Stomach (tissue), 8 donors: ENCODE measurements at regions not wholly inside any gene's neighbourhood (a gene's known extent, or its start where the extent isn't known, plus 50 kb on each side); places are given as distances from the start of the nearest gene placed in this dataset.

Source experiments
- DNase-seq, 2 donors: peaks; one replicate each; pipeline versions ENCODE4 v3.0.0 to v3.0.0-alpha.2; 2013 to 2019
- H3K27ac ChIP-seq, 5 donors: fragments of 200-600 bp in 4 of 5; sonication (generic) in 4 of 5; one replicate each; pipeline ENCODE4 v1.5.1; 2013 to 2019; ENCODE audit warnings: mild to moderate bottlenecking in 1 of 5, moderate library complexity in 1 of 5
- H3K27me3 ChIP-seq, 3 donors: fragments of 200-600 bp; sonication (generic); one replicate each; pipeline ENCODE4 v1.5.1; 2017 to 2019; ENCODE audit warnings: mixed run types in 1 of 3
- H3K36me3 ChIP-seq, 4 donors: fragments of 200-600 bp; sonication (generic); 1 replicate in 3 of 4; 2 replicates in 1 of 4; pipeline ENCODE4 v1.5.1; 2016 to 2019
- H3K4me1 ChIP-seq, 4 donors: fragments of 200-600 bp; sonication (generic); one replicate each; pipeline ENCODE4 v1.5.1; 2016 to 2019
- H3K4me3 ChIP-seq, 4 donors: fragments of 200-600 bp; sonication (generic) in 3 of 4; one replicate each; pipeline ENCODE4 v1.5.1; 2016 to 2019; ENCODE audit warnings: mild to moderate bottlenecking in 1 of 4
- H3K9me3 ChIP-seq, 4 donors: fragments of 200-600 bp; sonication (generic); one replicate each; pipeline ENCODE4 v1.5.1; 2016 to 2019
- EP300 ChIP-seq: sonication (generic); formaldehyde crosslinking; IDR thresholded peaks from one replicate; pipeline ENCODE4 v1.6.1; 2017; ENCODE audit warnings: antibody characterized with exemption
- POLR2A ChIP-seq, 4 donors: fragments of 450-650 bp; IDR thresholded peaks; one replicate each; pipeline ENCODE4 v1.6.1; 2016; ENCODE audit warnings: antibody characterized with exemption in 4 of 4, control low read depth in 2 of 4, mild to moderate bottlenecking in 1 of 4, moderate library complexity in 1 of 4
- POLR2AphosphoS5 ChIP-seq, 3 donors: sonication (generic); formaldehyde crosslinking; IDR thresholded peaks; one replicate each; pipeline ENCODE4 v1.6.1; 2016; ENCODE audit warnings: antibody characterized with exemption in 3 of 3
- WGBS, 5 donors: extraction: QIAGEN DNeasy Blood & Tissue Kit in 3 of 5; methylation state at CpG; one replicate each; pipeline versions ENCODE4 v1.1.5 to v1.1.7; 2013 to 2018; 5-methylcytosine and 5-hydroxymethylcytosine counted together
- intact Hi-C: fragments of 100-400 bp; cut with DNase I; formaldehyde crosslinking; loops from one replicate; pipeline ENCODE4 v1.15.1; 2023; ENCODE audit warnings: low total_unique reads
- TF ChIP-seq, protein P1 (sequence below), 7 experiments: fragments of 450-650 bp in 4 of 7; fragments of 200-600 bp in 3 of 7; sonication (generic) in 3 of 7; IDR thresholded peaks; one replicate each; pipeline ENCODE4 v1.5.1; 2016 to 2019; ENCODE audit warnings: antibody characterized with exemption in 7 of 7, control low read depth in 2 of 7, mild to moderate bottlenecking in 1 of 7
- donor health status: healthy with polysubstance abuse.
- donor health status: Bipolar disorder and iron deficiency.
- donor health status: healthy.

DNA sequence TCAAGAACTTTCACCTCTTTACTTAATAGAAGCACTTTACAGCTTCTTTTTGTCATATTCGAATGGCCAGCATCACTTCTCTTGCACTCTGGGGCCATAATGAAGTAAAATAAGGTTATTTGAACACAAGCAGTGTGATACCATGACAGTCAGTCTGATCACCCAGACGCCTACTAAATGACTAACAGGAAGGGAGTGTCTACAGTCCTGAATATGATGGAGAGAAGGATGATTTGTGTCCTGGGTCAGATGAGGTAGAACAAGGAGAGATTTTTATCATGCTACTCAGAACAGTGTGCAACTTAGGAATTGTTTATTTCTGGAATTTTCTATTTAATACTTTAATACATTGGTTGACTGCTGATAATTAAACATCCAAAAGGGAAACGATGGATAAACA, 284.2 kb upstream of the F9 start:
- H3K27ac ChIP-seq: no peak overlapping the region
- H3K36me3 ChIP-seq: no peaks in the 10 kb centered on the region
- no peaks in the 10 kb centered on the region for H3K27me3 ChIP-seq
- WGBS, 5 donors: 52 to 75% (median 65%) methylated on average over 3 of the region's 3 CpGs
- intact Hi-C loops: no loop called here
- no peak overlapping the region for H3K4me3 ChIP-seq
- TF ChIP-seq EP300 (no peak), POLR2AphosphoS5 (IDR thresholded peaks at IDR 0.05) (no peak), POLR2A (IDR thresholded peaks at IDR 0.05) (no peak)
- TF ChIP-seq, protein P1, sequence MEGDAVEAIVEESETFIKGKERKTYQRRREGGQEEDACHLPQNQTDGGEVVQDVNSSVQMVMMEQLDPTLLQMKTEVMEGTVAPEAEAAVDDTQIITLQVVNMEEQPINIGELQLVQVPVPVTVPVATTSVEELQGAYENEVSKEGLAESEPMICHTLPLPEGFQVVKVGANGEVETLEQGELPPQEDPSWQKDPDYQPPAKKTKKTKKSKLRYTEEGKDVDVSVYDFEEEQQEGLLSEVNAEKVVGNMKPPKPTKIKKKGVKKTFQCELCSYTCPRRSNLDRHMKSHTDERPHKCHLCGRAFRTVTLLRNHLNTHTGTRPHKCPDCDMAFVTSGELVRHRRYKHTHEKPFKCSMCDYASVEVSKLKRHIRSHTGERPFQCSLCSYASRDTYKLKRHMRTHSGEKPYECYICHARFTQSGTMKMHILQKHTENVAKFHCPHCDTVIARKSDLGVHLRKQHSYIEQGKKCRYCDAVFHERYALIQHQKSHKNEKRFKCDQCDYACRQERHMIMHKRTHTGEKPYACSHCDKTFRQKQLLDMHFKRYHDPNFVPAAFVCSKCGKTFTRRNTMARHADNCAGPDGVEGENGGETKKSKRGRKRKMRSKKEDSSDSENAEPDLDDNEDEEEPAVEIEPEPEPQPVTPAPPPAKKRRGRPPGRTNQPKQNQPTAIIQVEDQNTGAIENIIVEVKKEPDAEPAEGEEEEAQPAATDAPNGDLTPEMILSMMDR (IDR thresholded peaks at IDR 0.05): no peak
- peaks cover 0 to 7% (median 0%) of the 10 kb centered on the region in 4 donors for H3K9me3 ChIP-seq
- H3K4me1 ChIP-seq: no peaks in the 10 kb centered on the region
- no peak for DNase-seq

DNA sequence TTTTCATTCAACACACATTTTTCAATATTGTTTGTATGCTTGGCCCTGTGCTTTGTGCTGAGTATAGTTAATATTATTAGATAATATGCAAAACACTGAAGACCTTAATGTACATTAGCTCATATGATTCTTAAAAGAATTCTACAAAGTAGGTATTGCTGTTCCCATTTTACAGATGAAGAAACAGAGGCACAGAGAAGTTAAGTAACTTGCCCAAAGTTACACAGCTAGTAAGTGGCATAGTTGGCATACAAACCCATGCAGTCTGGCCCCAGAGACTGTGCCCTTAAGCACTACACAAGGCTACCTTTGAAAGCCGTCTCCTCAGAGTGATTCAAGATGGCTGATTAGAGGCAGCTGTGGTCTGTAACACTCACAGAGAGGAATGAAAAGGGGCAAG, 293.4 kb upstream of the F9 start:
- intact Hi-C loops: no loop called here
- WGBS, 5 donors: 69 to 100% (median 89%) methylated on average over 1 of the region's 1 CpG
- Histone ChIP-seq H3K36me3 (no peaks in the 10 kb centered on the region), H3K27me3 (no peaks in the 10 kb centered on the region), H3K9me3 (peaks cover 0 to 8% (median 3%) of the 10 kb centered on the region in 4 donors), H3K4me1 (no peaks in the 10 kb centered on the region), H3K4me3 (no peak overlapping the region), H3K27ac (no peak overlapping the region)
- DNase-seq: no peak
- no peak for TF ChIP-seq POLR2A (IDR thresholded peaks at IDR 0.05)
- TF ChIP-seq, protein P1 (IDR thresholded peaks at IDR 0.05): no peak
- no peak for TF ChIP-seq EP300
- no peak for TF ChIP-seq POLR2AphosphoS5 (IDR thresholded peaks at IDR 0.05)

DNA sequence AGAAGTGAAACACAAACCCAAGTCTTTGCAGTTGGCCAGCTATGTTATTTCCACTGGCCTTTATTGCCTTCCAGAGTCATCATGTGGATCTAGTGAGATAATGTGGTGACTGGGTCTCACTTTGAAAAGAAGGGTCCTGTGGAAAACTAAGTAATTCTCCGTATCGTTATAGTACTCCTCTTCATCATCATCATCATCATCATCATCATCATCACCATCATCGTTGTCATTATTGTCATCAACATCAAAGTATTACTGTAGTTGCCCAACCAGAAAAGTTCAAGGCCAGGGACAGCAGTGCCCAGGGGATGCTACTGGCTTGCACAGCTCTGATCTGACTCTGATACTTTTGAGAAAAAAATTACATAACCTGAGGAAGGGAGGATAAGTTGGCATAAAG, 295.6 kb upstream of the F9 start:
- Histone ChIP-seq H3K36me3 (no peaks in the 10 kb centered on the region), H3K9me3 (peaks cover 0 to 8% (median 3%) of the 10 kb centered on the region in 4 donors), H3K4me1 (no peaks in the 10 kb centered on the region), H3K27ac (no peak overlapping the region), H3K27me3 (no peaks in the 10 kb centered on the region), H3K4me3 (no peak overlapping the region)
- 89 to 100% (median 93%) methylated on average over 3 of the region's 3 CpGs for WGBS, 5 donors
- DNase-seq: no peak
- TF ChIP-seq POLR2AphosphoS5 (IDR thresholded peaks at IDR 0.05) (no peak), POLR2A (IDR thresholded peaks at IDR 0.05) (no peak), EP300 (no peak)
- TF ChIP-seq, protein P1 (IDR thresholded peaks at IDR 0.05): no peak
- intact Hi-C loops: no loop called here

DNA sequence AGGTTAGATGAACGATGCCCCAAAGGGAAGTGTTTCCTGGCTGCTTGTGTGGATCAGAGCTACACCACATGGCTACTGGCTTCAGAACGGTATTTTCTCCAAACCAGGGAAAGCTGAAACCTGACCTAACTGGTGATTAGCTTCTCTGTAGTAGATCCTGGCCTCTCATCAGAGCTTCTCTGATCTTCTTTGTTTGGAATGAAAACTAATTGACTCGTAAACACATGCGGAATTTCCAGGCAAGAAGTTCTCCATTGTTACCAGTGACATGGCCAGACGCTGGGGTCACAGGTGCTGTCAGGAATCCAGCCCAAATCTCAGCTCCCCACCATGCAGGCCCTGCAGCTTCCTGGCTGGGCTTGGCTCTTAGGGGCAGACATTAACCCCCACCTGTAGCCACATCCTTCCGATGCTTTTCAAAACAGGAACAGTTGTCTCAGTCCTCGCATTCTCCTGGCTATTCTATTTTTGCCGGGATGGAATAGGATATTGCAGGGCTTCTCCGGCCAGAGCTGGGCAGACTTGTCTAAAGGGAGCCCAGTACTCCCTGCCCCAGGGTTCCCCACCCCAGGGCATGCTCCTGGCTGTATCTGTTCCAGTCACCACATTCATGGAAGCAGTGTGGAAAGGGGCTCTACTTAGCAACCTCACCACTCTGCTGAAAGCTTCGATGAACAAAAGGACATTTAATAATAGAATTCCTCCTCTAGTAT, 305.4 kb upstream of the F9 start:
- no peaks in the 10 kb centered on the region for H3K4me1 ChIP-seq
- peaks cover 0 to 6% (median 0%) of the 10 kb centered on the region in 3 donors for H3K27me3 ChIP-seq
- no peak overlapping the region for H3K27ac ChIP-seq
- TF ChIP-seq, protein P1 (IDR thresholded peaks at IDR 0.05): no peak
- TF ChIP-seq POLR2A (IDR thresholded peaks at IDR 0.05): no peak
- no peak for TF ChIP-seq POLR2AphosphoS5 (IDR thresholded peaks at IDR 0.05)
- TF ChIP-seq EP300: no peak
- 49 to 68% (median 63%) methylated on average over 8 to 10 of the region's 10 CpGs for WGBS, 5 donors
- H3K9me3 ChIP-seq: no peaks in the 10 kb centered on the region
- intact Hi-C loops: no loop called here
- no peaks in the 10 kb centered on the region for H3K36me3 ChIP-seq
- no peak for DNase-seq
- H3K4me3 ChIP-seq: no peak overlapping the region
